ENCODE measurements at regions not wholly inside any gene's neighbourhood (a gene's known extent, or its start where the extent isn't known, plus 50 kb on each side); places are given as distances from the start of the nearest gene placed in this dataset.

GRCh38 chr9:104417296-104417695, 86.8 kb upstream of the OR13F1 start:
- Histone ChIP-seq H3K4me1 (no peaks in the 10 kb centered on the region), H3K4me3 (no peak overlapping the region), H3K9me3 (no peaks in the 10 kb centered on the region), H3K27ac (no peak overlapping the region), H3K27me3 (no peaks in the 10 kb centered on the region), H3K36me3 (no peaks in the 10 kb centered on the region)
- TF ChIP-seq CTCF (IDR thresholded peaks at IDR 0.05) (no peak), EP300 (IDR thresholded peaks at IDR 0.05) (no peak), POLR2A (IDR thresholded peaks at IDR 0.05) (no peak), POLR2AphosphoS5 (IDR thresholded peaks at IDR 0.05) (no peak)
- 90 to 92% methylated on average over 1 of the region's 1 CpG for WGBS, 2 donors
- DNase-seq = no peak
- intact Hi-C loops (cut with DNase I) = no loop called here

GRCh38 chr9:104429031-104429546, 75.0 kb upstream of the OR13F1 start:
- WGBS, 2 donors = 58 to 68% methylated on average over 2 of the region's 2 CpGs
- TF ChIP-seq CTCF (IDR thresholded peaks at IDR 0.05) (no peak), EP300 (IDR thresholded peaks at IDR 0.05) (no peak), POLR2AphosphoS5 (IDR thresholded peaks at IDR 0.05) (no peak), POLR2A (IDR thresholded peaks at IDR 0.05) (no peak)
- intact Hi-C loops (cut with DNase I) = no loop called here

GRCh38 chr9:104435059-104435458, 69.0 kb upstream of the OR13F1 start:
- DNase-seq = no peak
- TF ChIP-seq POLR2AphosphoS5 (IDR thresholded peaks at IDR 0.05) = no peak
- no peak for TF ChIP-seq CTCF (IDR thresholded peaks at IDR 0.05)
- no peak for TF ChIP-seq EP300 (IDR thresholded peaks at IDR 0.05)
- TF ChIP-seq POLR2A (IDR thresholded peaks at IDR 0.05) = no peak
- no peak overlapping the region for H3K4me3 ChIP-seq
- intact Hi-C loops (cut with DNase I) = no loop called here
- 83 to 86% methylated on average over 4 of the region's 4 CpGs for WGBS, 2 donors
- no peaks in the 10 kb centered on the region for H3K4me1 ChIP-seq
- H3K27me3 ChIP-seq = no peaks in the 10 kb centered on the region
- H3K27ac ChIP-seq = no peak overlapping the region
- H3K9me3 ChIP-seq = no peaks in the 10 kb centered on the region
- H3K36me3 ChIP-seq = no peaks in the 10 kb centered on the region

More at GRCh38 chr9:104429031-104429546, 75.0 kb upstream of the OR13F1 start:
- no peaks in the 10 kb centered on the region for H3K27me3 ChIP-seq
- H3K36me3 ChIP-seq = no peaks in the 10 kb centered on the region
- no peak overlapping the region for H3K4me3 ChIP-seq
- H3K4me1 ChIP-seq = no peaks in the 10 kb centered on the region
- DNase-seq = no peak
- H3K27ac ChIP-seq = no peak overlapping the region
- peaks cover 0 to 6% (median 2%) of the 10 kb centered on the region in 4 donors for H3K9me3 ChIP-seq

- intact Hi-C loops (cut with DNase I) = no loop called here
These were observed 56.0 kb upstream of the OR13F1 start for GRCh38 chr9:104448036-104448435.

More at GRCh38 chr9:104448036-104448435, 56.0 kb upstream of the OR13F1 start:
- Histone ChIP-seq H3K4me1 (no peaks in the 10 kb centered on the region), H3K4me3 (no peak overlapping the region), H3K27me3 (no peaks in the 10 kb centered on the region), H3K27ac (no peak overlapping the region), H3K36me3 (no peaks in the 10 kb centered on the region), H3K9me3 (no peaks in the 10 kb centered on the region)
- no peak for DNase-seq
- 58 to 75% methylated on average over 5 of the region's 5 CpGs for WGBS, 2 donors
- no peak for TF ChIP-seq POLR2AphosphoS5 (IDR thresholded peaks at IDR 0.05)
- TF ChIP-seq EP300 (IDR thresholded peaks at IDR 0.05) = no peak
- no peak for TF ChIP-seq CTCF (IDR thresholded peaks at IDR 0.05)
- TF ChIP-seq POLR2A (IDR thresholded peaks at IDR 0.05) = no peak
